Ovary (tissue), 7 donors: ENCODE measurements at regions not wholly inside any gene's neighbourhood (a gene's known extent, or its start where the extent isn't known, plus 50 kb on each side); places are given as distances from the start of the nearest gene placed in this dataset.
A peak's percentile ranks its signal among the peaks of the same experiment; 100 is the strongest.

ENCODE experiments used
- DNase-seq, 5 donors: peaks; one replicate each; pipeline ENCODE4 v3.0.0-alpha.2; 2019 to 2020
- H3K27ac ChIP-seq, 2 donors: fragments of 200-600 bp; one replicate each; pipeline versions ENCODE4 v1.5.1 to v1.8.0; 2019 to 2022
- H3K27me3 ChIP-seq: fragments of 200-600 bp; one replicate; pipeline ENCODE4 v1.8.0; 2022
- H3K36me3 ChIP-seq: fragments of 200-600 bp; sonication (generic); one replicate; pipeline ENCODE4 v1.5.1; 2019
- H3K4me1 ChIP-seq: one replicate; pipeline ENCODE4 v1.8.1; 2013; ENCODE audit warnings: mild to moderate bottlenecking, moderate library complexity; ENCODE audit not compliant: insufficient read depth
- H3K4me3 ChIP-seq: fragments of 200-600 bp; sonication (generic); one replicate; pipeline ENCODE4 v1.5.1; 2017
- H3K9me3 ChIP-seq, 2 donors: fragments of 200-600 bp in 1 of 2; sonication (generic) in 1 of 2; one replicate each; pipeline versions ENCODE4 v1.5.1 to v1.8.1; 2013 to 2019; ENCODE audit warnings: mild to moderate bottlenecking in 1 of 2, moderate library complexity in 1 of 2
- EP300 ChIP-seq: sonication (generic); formaldehyde crosslinking; IDR thresholded peaks from one replicate; pipeline ENCODE4 v1.6.1; 2017; ENCODE audit warnings: antibody characterized with exemption
- POLR2A ChIP-seq: fragments of 450-650 bp; IDR thresholded peaks from one replicate; pipeline ENCODE4 v1.6.1; 2017; ENCODE audit warnings: antibody characterized with exemption, mild to moderate bottlenecking, moderate library complexity
- WGBS, 3 donors: extraction: QIAGEN DNeasy Blood & Tissue Kit in 1 of 3; methylation state at CpG; one replicate each; pipeline versions ENCODE4 v1.1.5 to v1.1.7; 2013 to 2017; 5-methylcytosine and 5-hydroxymethylcytosine counted together
- intact Hi-C, 4 donors: fragments of 100-400 bp; cut with DNase I; formaldehyde crosslinking; loops; one replicate each; pipeline versions ENCODE4 v1.11.0 to v1.15.1; 2022 to 2023
- TF ChIP-seq, protein P1 (sequence below), 3 donors: fragments of 450-650 bp in 2 of 3; fragments of 200-600 bp in 1 of 3; IDR thresholded peaks; one replicate each; pipeline versions ENCODE4 v1.5.1 to v1.8.0; 2016 to 2022; ENCODE audit warnings: antibody characterized with exemption in 3 of 3, mild to moderate bottlenecking in 1 of 3
- donor health status: DM: no; HTN: no; CAD: no; lungs with moderate emphysema.
- donor health status: DM: no; HTN: no; CAD: no.
- donor health status: Bipolar disorder and iron deficiency.
- donor health status: DM: no; HTN: no; CAD: no.
- donor health status: DM: yes; HTN: yes; CAD: no.

DNA sequence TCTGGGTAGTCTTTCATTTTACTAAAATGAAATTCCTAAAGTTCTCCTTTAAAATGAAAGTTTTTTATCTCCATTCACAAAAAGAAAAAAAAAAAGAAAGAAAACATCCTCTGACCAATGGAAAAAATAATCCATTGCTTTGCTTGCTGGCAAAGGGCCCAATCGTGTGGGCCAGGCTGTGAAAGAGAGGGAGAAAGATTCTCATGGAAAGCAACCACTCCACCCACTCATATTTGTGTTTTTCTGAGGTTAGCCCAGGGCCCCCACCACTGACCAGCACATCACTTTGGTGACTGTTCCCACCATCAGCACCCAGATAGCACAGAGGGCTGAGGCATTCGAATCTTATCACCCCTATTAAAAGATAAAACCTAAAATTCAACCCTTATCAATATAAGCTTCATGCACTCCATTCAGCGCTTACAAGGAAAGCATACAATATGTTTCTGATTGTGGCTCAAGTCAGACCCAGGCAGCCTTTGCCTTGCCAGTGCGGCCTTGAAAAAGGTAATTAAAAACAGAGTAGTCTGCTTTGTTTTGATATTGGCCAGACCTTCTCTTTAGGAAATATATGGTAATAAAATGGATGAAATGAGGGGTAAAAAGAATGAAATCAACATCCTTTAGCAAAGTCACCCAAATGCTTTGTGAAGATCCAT is 192.8 kb downstream of the ETS1 start:
- H3K9me3 ChIP-seq, result no peaks in the 10 kb centered on the region
- H3K4me3 ChIP-seq, result no peak overlapping the region
- TF ChIP-seq, protein P1, sequence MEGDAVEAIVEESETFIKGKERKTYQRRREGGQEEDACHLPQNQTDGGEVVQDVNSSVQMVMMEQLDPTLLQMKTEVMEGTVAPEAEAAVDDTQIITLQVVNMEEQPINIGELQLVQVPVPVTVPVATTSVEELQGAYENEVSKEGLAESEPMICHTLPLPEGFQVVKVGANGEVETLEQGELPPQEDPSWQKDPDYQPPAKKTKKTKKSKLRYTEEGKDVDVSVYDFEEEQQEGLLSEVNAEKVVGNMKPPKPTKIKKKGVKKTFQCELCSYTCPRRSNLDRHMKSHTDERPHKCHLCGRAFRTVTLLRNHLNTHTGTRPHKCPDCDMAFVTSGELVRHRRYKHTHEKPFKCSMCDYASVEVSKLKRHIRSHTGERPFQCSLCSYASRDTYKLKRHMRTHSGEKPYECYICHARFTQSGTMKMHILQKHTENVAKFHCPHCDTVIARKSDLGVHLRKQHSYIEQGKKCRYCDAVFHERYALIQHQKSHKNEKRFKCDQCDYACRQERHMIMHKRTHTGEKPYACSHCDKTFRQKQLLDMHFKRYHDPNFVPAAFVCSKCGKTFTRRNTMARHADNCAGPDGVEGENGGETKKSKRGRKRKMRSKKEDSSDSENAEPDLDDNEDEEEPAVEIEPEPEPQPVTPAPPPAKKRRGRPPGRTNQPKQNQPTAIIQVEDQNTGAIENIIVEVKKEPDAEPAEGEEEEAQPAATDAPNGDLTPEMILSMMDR (IDR thresholded peaks at IDR 0.05), result no peak
- TF ChIP-seq POLR2A (no peak), EP300 (no peak)
- peak overlapping the region in 1 of 2 donors; percentile 5 for H3K27ac ChIP-seq
- peak; percentile 59 to 76 (median 59) for DNase-seq
- no peaks in the 10 kb centered on the region for H3K36me3 ChIP-seq
- intact Hi-C loops, result loop anchor here in 1 of 4 donors (10.0 kb wide), 1 partner anchor 210 kb away; no protein-coding TSS in a partner anchor
- no peaks in the 10 kb centered on the region for H3K27me3 ChIP-seq
- WGBS, 3 donors, result 6 to 25% (median 8%) methylated on average over 4 of the region's 4 CpGs
- peaks cover 13% of the 10 kb centered on the region for H3K4me1 ChIP-seq

DNA sequence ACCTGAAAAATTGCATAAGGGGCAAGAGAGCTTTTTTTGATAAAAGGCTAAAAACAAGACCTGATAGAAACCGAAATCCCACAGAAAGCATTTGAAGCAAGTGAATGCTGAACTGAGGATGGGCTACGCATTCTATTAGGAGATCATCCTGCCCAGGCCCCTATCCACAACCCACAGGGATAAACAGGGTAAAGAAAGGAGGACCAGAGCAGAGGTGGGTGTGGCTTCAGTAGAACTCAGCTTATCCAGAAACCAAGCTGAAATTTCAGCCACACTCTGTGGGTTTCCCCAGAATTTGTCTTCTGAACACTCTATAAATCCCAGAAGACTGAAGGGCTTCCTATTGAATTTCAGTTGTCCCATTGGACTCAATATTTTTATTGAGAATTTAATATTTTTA is 195.1 kb downstream of the ETS1 start:
- H3K36me3 ChIP-seq, result no peaks in the 10 kb centered on the region
- 62 to 71% (median 66%) methylated on average over 2 of the region's 2 CpGs for WGBS, 3 donors
- DNase-seq, result no peak
- intact Hi-C loops, result loop anchor here in 1 of 4 donors (10.0 kb wide), 1 partner anchor 207 kb away; no protein-coding TSS in a partner anchor
- no peaks in the 10 kb centered on the region for H3K9me3 ChIP-seq
- no peak overlapping the region for H3K27ac ChIP-seq
- TF ChIP-seq POLR2A (no peak), EP300 (no peak)
- TF ChIP-seq, protein P1 (IDR thresholded peaks at IDR 0.05), result no peak
- H3K4me3 ChIP-seq, result no peak overlapping the region
- H3K4me1 ChIP-seq, result peaks cover 13% of the 10 kb centered on the region
- no peaks in the 10 kb centered on the region for H3K27me3 ChIP-seq

DNA sequence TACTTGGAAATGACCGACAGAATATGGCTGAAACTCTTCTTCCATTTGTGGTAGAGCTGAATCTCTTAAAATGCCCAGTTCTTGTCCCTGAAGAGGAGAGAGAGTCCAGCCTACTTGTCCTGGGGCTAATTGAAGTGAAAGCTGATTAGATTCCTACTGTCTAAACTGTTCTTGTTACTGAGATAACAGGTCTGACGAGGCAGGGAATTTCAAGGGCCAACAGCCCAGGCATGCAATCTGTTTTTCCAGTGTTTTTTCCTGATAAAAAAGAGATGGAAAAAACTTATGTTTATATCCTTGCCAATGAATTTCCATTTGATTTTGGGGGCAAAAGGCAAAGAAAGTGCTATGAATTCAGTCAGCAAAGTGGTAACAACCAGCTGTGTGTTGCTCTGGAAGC is 195.5 kb downstream of the ETS1 start:
- DNase-seq, result no peak
- TF ChIP-seq EP300, result no peak
- TF ChIP-seq, protein P1 (IDR thresholded peaks at IDR 0.05), result no peak
- Histone ChIP-seq H3K9me3 (no peaks in the 10 kb centered on the region), H3K36me3 (no peaks in the 10 kb centered on the region), H3K4me3 (no peak overlapping the region), H3K27ac (no peak overlapping the region), H3K4me1 (peaks cover 13% of the 10 kb centered on the region), H3K27me3 (no peaks in the 10 kb centered on the region)
- intact Hi-C loops, result loop anchor here in 1 of 4 donors (10.0 kb wide), 1 partner anchor 207 kb away; no protein-coding TSS in a partner anchor
- 33 to 41% (median 36%) methylated on average over 2 of the region's 2 CpGs for WGBS, 3 donors

DNA sequence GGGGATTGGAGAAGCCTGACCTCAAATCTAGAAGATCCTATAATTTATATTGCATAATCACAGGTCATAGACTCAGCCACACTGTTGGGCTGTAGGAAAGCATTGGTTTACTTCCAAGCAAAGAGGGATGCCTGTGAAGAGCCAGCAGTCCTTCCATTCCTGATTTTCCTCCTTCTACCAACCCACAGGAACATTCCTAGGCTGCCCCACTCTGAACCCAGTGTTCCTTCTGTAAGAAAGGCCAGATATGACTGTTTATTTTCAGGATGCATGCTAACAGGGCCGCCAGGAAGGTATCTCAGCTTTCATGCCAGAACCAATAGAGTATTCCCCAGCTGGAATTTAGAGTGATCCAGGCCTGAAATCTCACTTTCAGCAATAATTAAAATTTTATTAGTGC is 197.1 kb downstream of the ETS1 start:
- TF ChIP-seq POLR2A, result no peak
- TF ChIP-seq EP300, result no peak
- Histone ChIP-seq H3K9me3 (no peaks in the 10 kb centered on the region), H3K4me1 (peaks cover 13% of the 10 kb centered on the region), H3K27me3 (no peaks in the 10 kb centered on the region), H3K36me3 (no peaks in the 10 kb centered on the region), H3K4me3 (no peak overlapping the region), H3K27ac (no peak overlapping the region)
- intact Hi-C loops, result loop anchor here in 1 of 4 donors (10.0 kb wide), 1 partner anchor 205 kb away; no protein-coding TSS in a partner anchor
- 58 to 76% (median 69%) methylated on average over 1 of the region's 1 CpG for WGBS, 3 donors
- DNase-seq, result no peak

DNA sequence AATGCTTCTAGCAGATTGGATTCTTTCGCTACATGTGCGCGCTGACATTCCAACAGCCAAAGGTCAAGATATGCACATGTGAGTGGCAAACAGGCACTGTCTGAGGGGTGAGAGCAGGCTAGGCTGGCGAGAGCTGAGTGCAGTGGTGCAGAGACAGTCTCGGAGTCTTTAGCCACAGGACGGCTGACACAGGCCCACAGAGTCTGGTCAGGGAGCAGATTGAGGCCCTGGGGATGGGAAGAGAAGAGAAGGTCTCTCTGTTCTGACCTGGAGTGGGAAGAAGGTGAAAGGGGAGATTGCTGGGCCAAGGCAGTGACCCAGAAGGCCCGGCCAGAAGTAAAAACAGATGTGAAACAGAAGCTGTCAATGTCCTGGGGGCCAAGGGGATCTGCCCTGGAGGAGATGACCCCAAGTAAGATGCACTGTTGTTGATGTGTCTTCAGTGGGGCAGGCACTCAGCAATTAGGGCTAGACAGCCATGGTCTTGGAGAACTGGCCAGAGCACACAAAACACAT is 197.8 kb downstream of the ETS1 start:
- H3K27me3 ChIP-seq, result no peaks in the 10 kb centered on the region
- no peaks in the 10 kb centered on the region for H3K36me3 ChIP-seq
- H3K9me3 ChIP-seq, result no peaks in the 10 kb centered on the region
- peaks cover 11% of the 10 kb centered on the region for H3K4me1 ChIP-seq
- no peak for DNase-seq
- no peak overlapping the region for H3K27ac ChIP-seq
- 88 to 91% (median 90%) methylated on average over 7 of the region's 7 CpGs for WGBS, 3 donors
- intact Hi-C loops, result no loop called here
- H3K4me3 ChIP-seq, result no peak overlapping the region
- TF ChIP-seq EP300, result no peak
- TF ChIP-seq, protein P1 (IDR thresholded peaks at IDR 0.05), result no peak
- no peak for TF ChIP-seq POLR2A
